ENCODE measurements at regions not wholly inside any gene's neighbourhood (a gene's known extent, or its start where the extent isn't known, plus 50 kb on each side); places are given as distances from the start of the nearest gene placed in this dataset.

DNA sequence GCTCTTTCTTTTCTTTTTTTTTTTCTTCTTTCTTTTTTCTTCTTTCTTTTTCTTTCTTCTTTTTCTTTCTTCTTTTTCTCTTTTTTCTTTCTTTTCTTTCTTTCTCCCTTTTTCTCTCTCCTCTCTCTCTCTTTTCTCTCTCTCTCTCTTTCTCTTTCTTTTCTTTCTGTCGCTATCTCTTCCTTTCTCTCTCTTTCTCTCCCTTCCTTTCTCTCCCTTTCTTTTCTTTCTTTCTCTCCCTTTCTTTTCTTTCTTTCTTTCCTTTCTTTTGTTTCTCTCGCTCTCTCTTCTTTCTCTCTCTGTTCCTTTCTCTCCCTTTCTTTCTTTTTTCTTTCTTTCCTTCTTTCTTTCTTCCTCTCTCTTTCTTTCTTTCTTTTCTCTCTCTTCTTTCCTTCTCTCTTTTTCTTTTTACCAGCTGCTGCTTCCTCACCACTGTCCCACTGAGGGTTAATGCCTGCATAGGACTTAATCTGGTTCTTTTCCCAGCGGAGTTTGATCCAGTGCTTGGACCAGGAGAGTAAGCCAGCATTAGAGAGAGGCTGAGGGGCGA lies 145.4 kb upstream of the SIX2 start:
- Histone ChIP-seq H3K36me3 (ENCODE audit: control insufficient read depth, insufficient read depth, low read length, severe bottlenecking) (no peaks in the 10 kb centered on the region), H3K4me1 (ENCODE audit: control insufficient read depth, insufficient read depth, low read length) (no peaks in the 10 kb centered on the region), H3K9me3 (ENCODE audit: control insufficient read depth, low read length) (peaks cover 19% of the 10 kb centered on the region), H3K4me3 (ENCODE audit: low read length) (no peak overlapping the region), H3K9ac (ENCODE audit: low read length) (no peak overlapping the region), H3K27me3 (replicated peaks; ENCODE audit: control insufficient read depth, insufficient read depth, low read length) (no peaks in the 10 kb centered on the region)
- no peak for DNase-seq (ENCODE audit: low read depth)

DNA sequence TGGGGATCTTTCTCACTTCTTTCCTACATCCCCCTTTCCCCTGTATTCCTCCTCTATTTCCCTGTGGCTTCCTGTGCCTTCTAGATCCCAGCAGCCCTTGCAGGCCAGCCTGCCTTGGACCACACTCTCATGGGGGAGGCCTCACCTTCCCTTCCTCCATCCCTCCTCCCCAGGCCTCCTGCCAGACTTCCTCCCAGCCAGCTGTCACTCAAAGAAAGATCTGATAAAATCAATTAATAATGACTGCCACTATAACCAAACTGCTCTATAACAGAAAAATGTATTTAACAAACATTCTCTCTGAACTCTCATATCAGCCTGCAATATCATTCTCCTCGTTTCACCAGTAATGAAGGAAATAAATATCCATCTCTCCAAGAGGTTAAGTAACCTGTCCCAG lies 144.9 kb upstream of the SIX2 start:
- Histone ChIP-seq H3K4me1 (ENCODE audit: control insufficient read depth, insufficient read depth, low read length) (no peaks in the 10 kb centered on the region), H3K4me3 (ENCODE audit: low read length) (no peak overlapping the region), H3K9ac (ENCODE audit: low read length) (no peak overlapping the region), H3K27me3 (replicated peaks; ENCODE audit: control insufficient read depth, insufficient read depth, low read length) (no peaks in the 10 kb centered on the region), H3K9me3 (ENCODE audit: control insufficient read depth, low read length) (peaks cover 20% of the 10 kb centered on the region), H3K36me3 (ENCODE audit: control insufficient read depth, insufficient read depth, low read length, severe bottlenecking) (no peaks in the 10 kb centered on the region)
- no peak for DNase-seq (ENCODE audit: low read depth)

DNA sequence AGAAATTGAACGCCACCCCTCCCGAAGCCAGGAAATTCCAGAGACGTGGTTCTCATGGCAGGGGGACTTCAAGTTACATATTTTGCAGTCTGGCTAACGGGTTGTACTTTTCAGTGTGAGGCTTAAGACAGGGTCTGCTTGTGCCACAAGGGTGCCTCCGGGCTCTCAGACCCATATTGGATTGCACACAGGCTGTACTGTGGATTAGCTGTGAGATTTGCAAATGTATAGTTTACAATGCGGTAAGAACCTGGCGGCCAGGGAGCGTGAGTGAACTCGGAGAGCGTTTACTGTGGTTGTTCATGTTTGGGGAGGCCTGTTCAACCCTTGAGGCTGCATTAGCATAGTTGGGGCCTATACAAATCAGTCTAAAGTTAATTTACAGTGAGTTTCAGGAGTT lies 143.9 kb upstream of the SIX2 start:
- Histone ChIP-seq H3K9ac (ENCODE audit: low read length) (no peak overlapping the region), H3K36me3 (ENCODE audit: control insufficient read depth, insufficient read depth, low read length, severe bottlenecking) (no peaks in the 10 kb centered on the region), H3K4me3 (ENCODE audit: low read length) (no peak overlapping the region), H3K4me1 (ENCODE audit: control insufficient read depth, insufficient read depth, low read length) (no peaks in the 10 kb centered on the region), H3K9me3 (ENCODE audit: control insufficient read depth, low read length) (peaks cover 20% of the 10 kb centered on the region), H3K27me3 (replicated peaks; ENCODE audit: control insufficient read depth, insufficient read depth, low read length) (no peaks in the 10 kb centered on the region)
- DNase-seq (ENCODE audit: low read depth), result no peak

DNA sequence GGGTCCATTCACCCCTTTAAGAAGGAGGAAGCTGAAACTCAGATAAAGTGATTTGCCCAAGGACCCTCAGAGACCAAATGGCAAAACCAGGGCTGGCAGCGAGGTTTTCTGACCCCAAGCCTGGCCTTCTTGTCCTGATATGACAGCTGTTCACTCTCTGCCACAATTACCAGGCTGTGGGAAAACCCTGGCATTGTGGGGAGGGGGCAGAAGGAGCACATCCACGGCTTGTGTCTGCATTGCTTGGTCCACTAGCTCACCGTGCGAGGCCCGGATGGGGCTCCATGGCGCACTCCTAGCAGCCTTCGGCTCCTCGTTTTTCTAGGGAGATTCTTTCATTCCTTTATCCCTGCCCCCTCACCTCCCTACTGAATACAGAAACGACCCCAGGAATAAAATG lies 143.4 kb upstream of the SIX2 start:
- no peaks in the 10 kb centered on the region for H3K4me1 ChIP-seq (ENCODE audit: control insufficient read depth, insufficient read depth, low read length)
- DNase-seq (ENCODE audit: low read depth), result no peak
- no peaks in the 10 kb centered on the region for H3K36me3 ChIP-seq (ENCODE audit: control insufficient read depth, insufficient read depth, low read length, severe bottlenecking)
- peaks cover 20% of the 10 kb centered on the region for H3K9me3 ChIP-seq (ENCODE audit: control insufficient read depth, low read length)
- no peaks in the 10 kb centered on the region for H3K27me3 ChIP-seq (replicated peaks; ENCODE audit: control insufficient read depth, insufficient read depth, low read length)
- H3K4me3 ChIP-seq (ENCODE audit: low read length), result no peak overlapping the region
- no peak overlapping the region for H3K9ac ChIP-seq (ENCODE audit: low read length)

DNA sequence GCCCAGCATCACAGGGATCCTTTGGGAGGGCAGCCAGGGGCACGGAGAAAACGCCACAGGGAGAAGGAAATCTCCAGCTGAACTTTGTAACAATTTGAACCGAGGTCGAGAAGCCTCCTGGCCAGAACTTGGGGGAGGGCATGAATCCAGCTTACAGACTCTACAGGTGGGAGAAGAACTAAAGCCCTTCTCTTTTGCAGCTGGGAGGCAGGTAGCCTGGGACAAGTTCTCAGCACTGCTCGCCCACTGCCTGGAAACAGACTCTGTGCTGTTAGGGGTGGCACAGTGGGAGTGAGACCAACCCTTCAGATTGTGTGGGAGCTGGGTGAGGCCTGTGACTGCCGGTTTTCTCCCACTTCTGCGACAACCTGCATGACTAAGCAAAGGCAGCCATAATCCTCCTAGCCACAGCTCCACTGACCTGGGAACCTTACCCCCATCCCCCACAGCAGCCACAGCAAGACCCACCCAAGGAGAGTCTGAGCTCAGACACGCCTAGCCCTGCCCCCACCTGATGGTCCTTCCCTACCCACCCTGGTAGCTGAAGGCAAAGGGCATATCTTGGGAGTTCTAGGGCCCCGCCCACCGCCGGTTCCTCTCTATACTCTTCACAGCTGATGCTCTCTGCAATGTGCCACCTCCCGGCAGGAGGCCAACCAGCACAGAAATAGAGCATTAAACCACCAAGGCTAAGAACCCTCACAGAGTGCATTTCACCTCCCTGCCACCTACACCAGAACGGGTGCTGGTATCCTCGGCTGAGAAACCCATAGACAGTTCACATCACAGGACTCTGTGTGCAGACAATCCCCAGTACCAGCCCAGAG lies 136.0 kb upstream of the SIX2 start:
- Histone ChIP-seq H3K9me3 (ENCODE audit: control insufficient read depth, low read length) (peaks cover 9% of the 10 kb centered on the region), H3K27me3 (replicated peaks; ENCODE audit: control insufficient read depth, insufficient read depth, low read length) (peaks cover 25% of the 10 kb centered on the region), H3K36me3 (ENCODE audit: control insufficient read depth, insufficient read depth, low read length, severe bottlenecking) (no peaks in the 10 kb centered on the region), H3K4me3 (ENCODE audit: low read length) (no peak overlapping the region), H3K4me1 (ENCODE audit: control insufficient read depth, insufficient read depth, low read length) (no peaks in the 10 kb centered on the region), H3K9ac (ENCODE audit: low read length) (no peak overlapping the region)
- no peak for DNase-seq (ENCODE audit: low read depth)

DNA sequence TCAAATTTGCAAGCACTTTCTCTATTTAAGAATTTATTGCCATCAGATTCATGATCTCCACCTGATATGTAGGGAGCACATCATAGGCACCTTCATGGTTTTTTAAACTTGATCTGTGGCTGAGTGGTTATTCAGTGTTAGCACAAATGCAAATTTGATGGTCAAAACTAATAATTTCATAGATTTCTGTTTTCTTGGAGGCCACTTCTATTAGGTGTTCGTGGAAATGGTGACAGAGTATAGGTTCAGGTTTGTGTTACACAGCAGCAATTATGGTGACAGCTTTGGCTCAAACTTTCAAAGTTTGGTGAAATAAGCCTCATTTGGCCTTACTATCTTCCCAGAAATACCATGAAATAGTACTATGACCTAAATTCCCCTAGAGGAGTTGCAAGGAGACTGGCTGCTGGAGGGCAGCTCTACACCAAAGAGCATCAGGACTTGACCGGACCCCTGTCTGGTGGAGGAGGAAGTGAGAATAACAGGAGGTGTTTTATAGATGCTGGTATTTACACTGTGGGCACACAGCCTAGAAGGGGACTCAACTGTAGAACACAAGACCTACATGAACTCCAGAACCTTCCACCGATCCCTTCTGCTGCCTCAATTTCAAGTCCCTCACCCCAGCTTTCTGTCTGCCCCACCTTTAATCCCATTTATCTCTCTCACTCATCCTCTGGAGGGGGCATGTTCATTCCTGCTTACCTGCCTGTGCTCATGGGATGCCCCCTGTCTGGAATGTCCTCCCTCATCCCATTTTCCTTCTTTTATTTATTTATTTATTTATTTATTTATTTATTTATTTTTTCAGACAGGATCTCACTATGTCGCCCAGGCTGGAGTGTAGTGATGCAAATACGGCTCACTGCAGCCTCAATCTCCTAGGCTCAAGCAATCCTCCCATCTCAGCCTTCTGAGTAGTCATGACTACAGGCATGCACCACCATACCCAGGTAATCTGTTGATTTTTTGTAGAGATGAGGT lies 132.9 kb upstream of the SIX2 start:
- H3K4me3 ChIP-seq (ENCODE audit: low read length), result no peak overlapping the region
- H3K4me1 ChIP-seq (ENCODE audit: control insufficient read depth, insufficient read depth, low read length), result no peaks in the 10 kb centered on the region
- H3K9me3 ChIP-seq (ENCODE audit: control insufficient read depth, low read length), result peaks cover under 1% of the 10 kb centered on the region
- H3K9ac ChIP-seq (ENCODE audit: low read length), result no peak overlapping the region
- no peak for DNase-seq (ENCODE audit: low read depth)
- H3K36me3 ChIP-seq (ENCODE audit: control insufficient read depth, insufficient read depth, low read length, severe bottlenecking), result no peaks in the 10 kb centered on the region
- H3K27me3 ChIP-seq (replicated peaks; ENCODE audit: control insufficient read depth, insufficient read depth, low read length), result peaks cover 25% of the 10 kb centered on the region

DNA sequence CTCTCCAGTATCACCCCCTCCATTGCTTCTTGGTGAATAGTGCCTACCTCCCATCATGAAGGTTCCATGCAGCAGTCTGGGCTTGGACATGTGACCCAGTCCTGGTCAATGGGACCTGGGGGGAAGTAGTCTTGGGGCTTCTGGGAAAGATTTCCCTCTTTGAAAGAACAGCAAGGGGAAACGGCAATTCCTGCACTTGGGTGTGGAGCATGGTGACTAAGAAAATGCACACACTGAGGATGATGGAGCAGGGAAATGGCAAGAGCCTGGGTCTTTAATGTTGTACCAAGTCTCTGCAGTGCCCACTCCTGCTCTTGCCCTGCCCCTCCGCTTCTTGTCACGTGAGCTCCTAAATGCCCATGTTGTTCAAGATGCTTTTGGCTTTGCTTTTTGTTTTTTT lies 131.4 kb upstream of the SIX2 start:
- Histone ChIP-seq H3K27me3 (replicated peaks; ENCODE audit: control insufficient read depth, insufficient read depth, low read length) (peaks cover 25% of the 10 kb centered on the region), H3K4me1 (ENCODE audit: control insufficient read depth, insufficient read depth, low read length) (no peaks in the 10 kb centered on the region), H3K4me3 (ENCODE audit: low read length) (no peak overlapping the region), H3K36me3 (ENCODE audit: control insufficient read depth, insufficient read depth, low read length, severe bottlenecking) (no peaks in the 10 kb centered on the region), H3K9me3 (ENCODE audit: control insufficient read depth, low read length) (no peaks in the 10 kb centered on the region), H3K9ac (ENCODE audit: low read length) (no peak overlapping the region)
- no peak for DNase-seq (ENCODE audit: low read depth)

DNA sequence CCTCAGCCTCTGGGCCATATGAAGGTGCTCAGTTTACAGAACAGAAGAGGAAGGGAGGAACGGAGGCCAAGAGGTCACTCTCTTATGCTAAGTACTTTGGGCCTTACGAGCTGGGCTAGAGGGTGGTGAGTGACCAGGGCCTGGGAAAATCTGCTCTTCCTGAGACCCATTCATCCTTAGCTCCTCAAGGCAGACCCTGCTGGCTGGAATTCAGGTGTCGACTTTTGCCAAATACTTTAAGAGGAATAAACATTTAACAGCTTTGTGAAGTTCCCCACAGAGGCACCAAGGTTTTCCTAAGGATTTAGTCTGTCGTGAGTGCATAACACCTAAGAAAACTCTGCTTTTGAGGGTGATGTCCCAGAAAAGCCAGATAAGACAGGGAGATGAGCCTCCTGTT lies 129.7 kb upstream of the SIX2 start:
- peaks cover 12% of the 10 kb centered on the region for H3K27me3 ChIP-seq (replicated peaks; ENCODE audit: control insufficient read depth, insufficient read depth, low read length)
- no peak for DNase-seq (ENCODE audit: low read depth)
- peaks cover 12% of the 10 kb centered on the region for H3K4me1 ChIP-seq (ENCODE audit: control insufficient read depth, insufficient read depth, low read length)
- no peaks in the 10 kb centered on the region for H3K36me3 ChIP-seq (ENCODE audit: control insufficient read depth, insufficient read depth, low read length, severe bottlenecking)
- no peak overlapping the region for H3K9ac ChIP-seq (ENCODE audit: low read length)
- H3K4me3 ChIP-seq (ENCODE audit: low read length), result no peak overlapping the region
- no peaks in the 10 kb centered on the region for H3K9me3 ChIP-seq (ENCODE audit: control insufficient read depth, low read length)

DNA sequence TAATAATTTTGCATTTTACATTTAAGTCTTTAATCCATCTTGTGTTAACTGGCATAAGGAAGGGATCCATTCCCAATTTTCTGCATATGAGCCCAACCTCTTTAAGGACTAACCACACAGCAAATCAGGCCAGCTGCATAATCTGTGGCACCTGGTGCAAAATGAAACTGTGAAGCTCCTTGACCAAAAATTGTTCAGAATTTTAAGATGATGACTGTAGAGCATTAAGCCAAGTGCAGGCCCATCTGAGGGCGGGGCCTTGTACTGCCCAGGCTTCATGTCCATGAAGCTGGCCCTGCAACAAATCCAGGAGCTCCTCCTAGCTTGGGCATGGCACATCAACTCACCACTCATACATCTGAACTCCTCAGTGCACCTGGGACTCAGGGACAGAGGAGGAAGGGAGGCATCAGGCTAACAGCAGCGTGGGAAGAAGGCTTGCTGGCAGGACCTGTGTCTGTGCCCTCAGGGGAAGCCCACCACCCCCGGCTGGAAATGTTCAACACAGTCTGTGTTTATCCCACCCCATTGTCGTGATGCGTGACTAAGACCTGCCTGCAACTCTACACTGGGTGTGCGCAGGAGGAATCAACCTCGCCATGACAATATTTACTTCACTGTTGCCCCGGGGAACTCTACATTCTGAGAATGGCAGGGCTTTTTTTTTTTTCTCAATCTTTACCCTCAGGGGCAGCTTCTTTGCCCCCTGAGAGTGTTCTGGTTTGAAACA lies 128.9 kb upstream of the SIX2 start:
- peaks cover 4% of the 10 kb centered on the region for H3K27me3 ChIP-seq (replicated peaks; ENCODE audit: control insufficient read depth, insufficient read depth, low read length)
- H3K36me3 ChIP-seq (ENCODE audit: control insufficient read depth, insufficient read depth, low read length, severe bottlenecking), result no peaks in the 10 kb centered on the region
- no peak overlapping the region for H3K4me3 ChIP-seq (ENCODE audit: low read length)
- peaks cover 12% of the 10 kb centered on the region for H3K4me1 ChIP-seq (ENCODE audit: control insufficient read depth, insufficient read depth, low read length)
- no peaks in the 10 kb centered on the region for H3K9me3 ChIP-seq (ENCODE audit: control insufficient read depth, low read length)
- no peak for DNase-seq (ENCODE audit: low read depth)
- H3K9ac ChIP-seq (ENCODE audit: low read length), result no peak overlapping the region

DNA sequence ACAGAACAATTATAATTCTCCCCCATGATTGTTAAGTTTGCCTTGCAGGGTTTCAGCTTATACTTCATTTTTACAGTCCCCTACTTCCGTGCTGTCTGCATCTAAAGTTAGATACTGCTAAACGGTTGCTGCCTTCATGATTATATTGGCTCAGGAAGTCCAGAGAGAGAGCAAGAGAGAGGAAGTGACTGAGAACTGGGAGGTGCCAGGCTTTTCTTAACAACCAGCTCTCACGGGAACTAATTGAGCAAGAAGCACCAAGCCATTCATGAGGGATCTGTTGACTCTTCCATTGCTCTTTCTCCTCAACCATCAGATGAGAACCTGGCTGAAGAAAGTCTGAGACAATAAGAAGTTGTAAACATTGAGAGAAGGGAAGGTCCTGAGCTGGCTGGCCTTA lies 125.5 kb upstream of the SIX2 start:
- Histone ChIP-seq H3K36me3 (ENCODE audit: control insufficient read depth, insufficient read depth, low read length, severe bottlenecking) (no peaks in the 10 kb centered on the region), H3K4me1 (ENCODE audit: control insufficient read depth, insufficient read depth, low read length) (peaks cover 23% of the 10 kb centered on the region), H3K9me3 (ENCODE audit: control insufficient read depth, low read length) (no peaks in the 10 kb centered on the region), H3K9ac (ENCODE audit: low read length) (no peak overlapping the region), H3K4me3 (ENCODE audit: low read length) (no peak overlapping the region), H3K27me3 (replicated peaks; ENCODE audit: control insufficient read depth, insufficient read depth, low read length) (no peaks in the 10 kb centered on the region)
- DNase-seq (ENCODE audit: low read depth), result no peak

DNA sequence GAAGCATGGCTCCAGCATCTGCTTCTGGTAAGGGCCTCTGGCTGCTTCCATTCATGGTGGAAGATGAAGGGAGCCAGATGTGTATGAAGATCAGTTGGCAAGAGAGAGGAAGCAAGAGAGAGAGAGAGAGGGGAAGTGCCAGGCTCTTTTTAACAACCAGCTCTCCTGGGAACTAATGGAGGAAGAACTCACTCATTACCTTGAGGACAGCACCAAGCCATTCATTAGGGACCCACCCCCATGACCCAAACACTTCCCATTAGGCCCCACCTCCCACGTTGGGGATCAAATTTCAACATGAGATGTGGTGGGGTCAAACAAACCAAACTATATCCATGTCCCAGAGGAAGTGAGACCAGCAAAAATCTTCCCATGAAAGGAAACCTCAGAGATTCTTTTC lies 124.8 kb upstream of the SIX2 start:
- DNase-seq (ENCODE audit: low read depth), result no peak
- no peaks in the 10 kb centered on the region for H3K36me3 ChIP-seq (ENCODE audit: control insufficient read depth, insufficient read depth, low read length, severe bottlenecking)
- peaks cover 30% of the 10 kb centered on the region for H3K4me1 ChIP-seq (ENCODE audit: control insufficient read depth, insufficient read depth, low read length)
- H3K27me3 ChIP-seq (replicated peaks; ENCODE audit: control insufficient read depth, insufficient read depth, low read length), result no peaks in the 10 kb centered on the region
- H3K9me3 ChIP-seq (ENCODE audit: control insufficient read depth, low read length), result no peaks in the 10 kb centered on the region
- no peak overlapping the region for H3K9ac ChIP-seq (ENCODE audit: low read length)
- H3K4me3 ChIP-seq (ENCODE audit: low read length), result no peak overlapping the region
